PC-9 (cell line): ENCODE measurements at regions not wholly inside any gene's neighbourhood (a gene's known extent, or its start where the extent isn't known, plus 50 kb on each side); places are given as distances from the start of the nearest gene placed in this dataset.

ENCODE experiments used
- EZH2 ChIP-seq: fragments of 200-600 bp; sonication (generic); IDR thresholded peaks from 2 replicates; pipeline ENCODE4 v1.8.0; 2017; ENCODE audit warnings: antibody characterized with exemption, low read depth
- TF ChIP-seq, protein P1 (sequence below): fragments of 200-600 bp; sonication (generic); conservative IDR thresholded peaks from 2 replicates; pipeline ENCODE4 v1.6.1; 2017; ENCODE audit warnings: mixed run types, antibody characterized with exemption, mild to moderate bottlenecking, moderate library complexity

DNA sequence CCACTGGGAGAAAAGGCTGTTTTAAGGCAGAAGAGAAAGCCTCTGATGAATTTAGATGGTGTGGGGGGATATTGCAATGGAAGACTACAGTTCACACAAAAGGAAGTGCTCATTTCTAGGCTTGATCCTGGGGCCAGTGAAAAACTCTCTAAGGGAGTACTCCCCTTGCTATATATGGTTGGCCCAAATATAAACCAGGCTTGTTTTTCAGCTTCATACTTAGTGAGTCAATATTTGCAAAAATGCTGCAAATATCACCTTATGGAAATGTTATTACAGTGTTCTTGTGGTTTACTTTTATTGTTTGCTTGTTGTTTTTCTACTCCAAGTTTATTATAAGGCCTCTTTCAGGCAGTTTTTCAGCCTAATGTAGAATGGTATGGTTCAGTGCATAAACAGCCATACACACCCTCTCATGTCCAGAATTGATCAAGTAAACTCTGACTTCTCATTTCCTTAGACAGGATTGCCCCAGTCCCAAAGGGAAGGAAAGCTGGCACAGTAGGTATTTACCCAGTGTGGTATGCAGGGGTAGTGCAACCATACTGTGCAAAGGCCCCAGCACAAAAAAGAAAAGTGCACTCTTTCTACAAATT is 115.1 kb downstream of the FEM1C start:
- TF ChIP-seq, protein P1, sequence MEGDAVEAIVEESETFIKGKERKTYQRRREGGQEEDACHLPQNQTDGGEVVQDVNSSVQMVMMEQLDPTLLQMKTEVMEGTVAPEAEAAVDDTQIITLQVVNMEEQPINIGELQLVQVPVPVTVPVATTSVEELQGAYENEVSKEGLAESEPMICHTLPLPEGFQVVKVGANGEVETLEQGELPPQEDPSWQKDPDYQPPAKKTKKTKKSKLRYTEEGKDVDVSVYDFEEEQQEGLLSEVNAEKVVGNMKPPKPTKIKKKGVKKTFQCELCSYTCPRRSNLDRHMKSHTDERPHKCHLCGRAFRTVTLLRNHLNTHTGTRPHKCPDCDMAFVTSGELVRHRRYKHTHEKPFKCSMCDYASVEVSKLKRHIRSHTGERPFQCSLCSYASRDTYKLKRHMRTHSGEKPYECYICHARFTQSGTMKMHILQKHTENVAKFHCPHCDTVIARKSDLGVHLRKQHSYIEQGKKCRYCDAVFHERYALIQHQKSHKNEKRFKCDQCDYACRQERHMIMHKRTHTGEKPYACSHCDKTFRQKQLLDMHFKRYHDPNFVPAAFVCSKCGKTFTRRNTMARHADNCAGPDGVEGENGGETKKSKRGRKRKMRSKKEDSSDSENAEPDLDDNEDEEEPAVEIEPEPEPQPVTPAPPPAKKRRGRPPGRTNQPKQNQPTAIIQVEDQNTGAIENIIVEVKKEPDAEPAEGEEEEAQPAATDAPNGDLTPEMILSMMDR, result no peak
- no peak for TF ChIP-seq EZH2
